T-helper 2 cell treated with Interferon-gamma antibody and Interleukin-4, amounts not matched to agents 5 μg/mL and 100 μg/mL, for 36 hours (primary cell): ENCODE measurements at regions not wholly inside any gene's neighbourhood (a gene's known extent, or its start where the extent isn't known, plus 50 kb on each side); places are given as distances from the start of the nearest gene placed in this dataset.
A peak's percentile ranks its signal among the peaks of the same experiment; 100 is the strongest.

ENCODE experiments used
- DNase-seq: peaks from one replicate; pipeline ENCODE4 v3.0.0; 2021; ENCODE audit warnings: low spot score
- H3K27ac Mint-ChIP-seq: one replicate; pipeline ENCODE4 v1.8.0; 2021; ENCODE audit warnings: mild to moderate bottlenecking, mixed read lengths
- H3K27me3 Mint-ChIP-seq: one replicate; pipeline ENCODE4 v1.8.0; 2021; ENCODE audit warnings: low read depth, mixed read lengths
- H3K36me3 Mint-ChIP-seq: one replicate; pipeline ENCODE4 v1.8.0; 2021; ENCODE audit warnings: low read depth, mixed read lengths
- H3K4me1 Mint-ChIP-seq: one replicate; pipeline ENCODE4 v1.8.0; 2021; ENCODE audit warnings: low read depth, mixed read lengths
- H3K4me3 Mint-ChIP-seq: one replicate; pipeline ENCODE4 v1.8.0; 2022; ENCODE audit warnings: mild to moderate bottlenecking, moderate library complexity, mixed read lengths
- H3K9me3 Mint-ChIP-seq: one replicate; pipeline ENCODE4 v1.8.0; 2021; ENCODE audit warnings: mixed read lengths

DNA sequence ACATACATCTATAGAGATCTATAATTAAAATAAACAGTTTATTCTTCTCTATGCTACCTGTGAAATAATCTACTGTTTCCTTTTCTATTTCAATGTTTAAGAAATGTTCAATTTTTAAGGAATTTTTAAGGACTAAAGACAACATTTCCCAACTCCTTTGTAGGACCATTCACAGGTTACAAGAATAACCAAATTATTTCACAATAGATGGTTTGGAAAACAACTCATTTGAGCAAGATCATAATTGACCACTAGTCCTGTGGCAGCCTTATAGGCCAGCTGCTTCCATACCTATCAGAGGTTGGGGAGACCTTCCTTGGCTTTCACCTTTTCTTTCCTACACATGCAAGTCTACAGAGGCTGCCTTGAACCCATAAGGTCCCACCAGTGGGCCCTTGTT, 193.7 kb downstream of the TTC39B start:
- no peaks in the 10 kb centered on the region for H3K9me3 Mint-ChIP-seq
- H3K27ac Mint-ChIP-seq, result no peak overlapping the region
- peaks cover 9% of the 10 kb centered on the region for H3K27me3 Mint-ChIP-seq
- no peak overlapping the region for H3K4me3 Mint-ChIP-seq
- no peaks in the 10 kb centered on the region for H3K4me1 Mint-ChIP-seq
- DNase-seq, result no peak
- no peaks in the 10 kb centered on the region for H3K36me3 Mint-ChIP-seq

DNA sequence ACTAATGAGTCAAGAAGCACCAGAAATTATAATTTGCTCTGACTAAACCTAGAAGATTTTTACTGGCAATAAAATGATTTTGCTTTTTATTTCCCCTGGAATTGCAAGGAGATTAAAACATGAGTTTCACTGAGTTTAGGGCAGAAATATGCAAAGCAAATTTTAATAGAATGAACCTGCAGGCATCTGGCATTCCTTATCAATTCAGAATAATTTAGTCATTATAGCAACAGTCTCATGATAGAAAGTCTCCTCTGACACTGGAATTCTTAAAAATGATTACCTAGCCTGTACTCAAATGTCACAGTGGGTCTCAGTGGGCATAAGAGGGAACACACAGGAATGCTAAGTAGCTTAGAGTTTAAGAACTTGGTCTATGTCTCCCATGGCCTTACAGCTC, 195.9 kb downstream of the TTC39B start:
- H3K9me3 Mint-ChIP-seq, result no peaks in the 10 kb centered on the region
- H3K27ac Mint-ChIP-seq, result no peak overlapping the region
- H3K4me1 Mint-ChIP-seq, result no peaks in the 10 kb centered on the region
- no peak for DNase-seq
- H3K27me3 Mint-ChIP-seq, result peaks cover 3% of the 10 kb centered on the region
- no peaks in the 10 kb centered on the region for H3K36me3 Mint-ChIP-seq
- no peak overlapping the region for H3K4me3 Mint-ChIP-seq

DNA sequence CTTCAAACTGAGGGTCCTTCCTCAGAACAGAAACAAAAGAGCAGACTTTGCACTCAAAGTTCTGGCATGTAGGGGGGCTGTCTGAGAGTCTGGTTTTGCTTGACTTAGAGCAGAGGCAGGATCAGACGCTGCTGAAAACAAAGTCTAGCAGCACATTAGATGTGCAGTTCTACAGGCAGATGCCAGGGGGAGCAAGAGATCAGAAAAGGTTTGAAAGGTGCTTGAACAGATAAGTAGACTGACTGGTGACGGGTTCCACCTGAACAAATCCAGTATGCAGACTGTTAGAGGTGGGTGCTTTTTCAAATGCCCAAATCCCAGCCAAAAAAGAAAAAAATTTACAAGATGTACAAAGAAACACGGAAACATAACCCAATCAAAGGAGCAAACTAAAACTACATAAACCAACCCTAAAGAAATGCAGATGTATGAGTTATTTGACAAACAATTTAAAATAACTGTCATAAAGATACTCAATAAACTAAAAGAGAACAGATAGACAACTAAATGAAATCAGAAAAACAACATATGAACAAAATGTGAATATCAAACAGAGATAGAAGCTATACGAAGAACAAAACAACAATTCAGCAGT, 194.7 kb upstream of the FREM1 start:
- no peaks in the 10 kb centered on the region for H3K9me3 Mint-ChIP-seq
- H3K36me3 Mint-ChIP-seq, result no peaks in the 10 kb centered on the region
- no peak overlapping the region for H3K27ac Mint-ChIP-seq
- DNase-seq, result peak; percentile 16
- H3K4me1 Mint-ChIP-seq, result no peaks in the 10 kb centered on the region
- H3K4me3 Mint-ChIP-seq, result no peak overlapping the region
- H3K27me3 Mint-ChIP-seq, result peaks cover 18% of the 10 kb centered on the region

DNA sequence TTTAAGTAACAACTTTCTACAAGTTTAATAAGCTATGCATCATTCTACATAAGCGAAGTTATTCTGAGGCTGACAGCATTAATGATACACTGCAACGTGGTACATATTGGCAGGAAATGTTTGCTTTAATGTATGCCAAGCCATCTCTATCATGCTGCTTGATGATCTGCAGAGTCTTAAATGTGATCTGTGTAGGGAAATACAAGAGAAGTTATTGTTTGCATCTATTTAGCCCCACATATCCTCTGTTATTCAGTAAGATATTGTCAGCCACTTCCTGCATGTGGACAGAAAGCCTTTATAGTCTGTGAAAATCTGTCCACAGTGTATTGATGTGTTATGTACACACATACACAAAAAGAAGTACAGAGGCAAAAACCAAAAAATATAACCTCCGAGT, 193.1 kb upstream of the FREM1 start:
- Mint-ChIP-seq H3K36me3 (no peaks in the 10 kb centered on the region), H3K4me1 (no peaks in the 10 kb centered on the region), H3K27ac (no peak overlapping the region), H3K4me3 (no peak overlapping the region), H3K27me3 (peaks cover 18% of the 10 kb centered on the region), H3K9me3 (no peaks in the 10 kb centered on the region)
- DNase-seq, result no peak

DNA sequence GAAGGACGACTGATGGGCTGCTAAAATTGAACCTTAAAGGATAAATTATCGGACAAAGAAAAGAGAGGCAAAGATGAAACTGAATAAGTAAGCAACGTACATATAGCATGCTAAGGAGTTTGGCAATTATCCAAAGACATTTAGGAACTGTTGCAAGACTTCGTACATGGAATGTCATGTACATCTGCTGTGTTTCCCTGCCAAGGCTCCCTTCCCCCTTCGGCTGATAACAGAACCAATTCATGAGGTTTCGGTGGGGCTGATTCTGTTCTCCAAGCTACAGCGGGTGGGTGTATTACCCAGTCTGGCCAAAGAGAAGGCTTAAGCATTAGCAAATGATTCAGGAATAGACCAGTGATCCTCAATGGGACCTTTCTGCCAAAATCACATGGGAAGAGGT, 190.9 kb upstream of the FREM1 start:
- H3K27ac Mint-ChIP-seq, result no peak overlapping the region

DNA sequence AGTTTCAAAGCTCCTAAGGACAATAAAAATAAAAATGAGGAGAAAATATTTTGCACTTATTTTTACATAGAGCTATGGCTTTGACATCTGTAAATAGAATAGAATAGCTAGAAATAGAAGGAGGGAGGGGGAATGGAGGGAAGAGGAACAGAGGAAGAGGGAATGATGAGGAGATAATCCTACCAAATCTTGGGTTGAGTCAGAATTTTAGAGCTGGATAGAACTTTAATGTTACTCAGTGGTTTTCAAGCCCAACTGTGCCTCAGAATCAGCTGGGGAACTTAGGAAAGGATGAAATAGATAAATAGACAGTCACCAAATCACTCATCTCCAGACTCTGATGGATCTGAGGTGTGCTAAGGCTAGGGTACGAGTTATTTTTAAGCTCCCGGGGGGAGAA, 190.3 kb upstream of the FREM1 start:
- Mint-ChIP-seq H3K27me3 (peaks cover 16% of the 10 kb centered on the region), H3K9me3 (no peaks in the 10 kb centered on the region), H3K4me1 (no peaks in the 10 kb centered on the region), H3K36me3 (no peaks in the 10 kb centered on the region), H3K4me3 (no peak overlapping the region), H3K27ac (no peak overlapping the region)
- DNase-seq, result no peak

More for the DNA sequence above, 190.9 kb upstream of the FREM1 start:
- H3K4me1 Mint-ChIP-seq, result no peaks in the 10 kb centered on the region
- H3K36me3 Mint-ChIP-seq, result no peaks in the 10 kb centered on the region
- H3K9me3 Mint-ChIP-seq, result no peaks in the 10 kb centered on the region
- H3K4me3 Mint-ChIP-seq, result no peak overlapping the region
- DNase-seq, result no peak
- peaks cover 19% of the 10 kb centered on the region for H3K27me3 Mint-ChIP-seq

DNA sequence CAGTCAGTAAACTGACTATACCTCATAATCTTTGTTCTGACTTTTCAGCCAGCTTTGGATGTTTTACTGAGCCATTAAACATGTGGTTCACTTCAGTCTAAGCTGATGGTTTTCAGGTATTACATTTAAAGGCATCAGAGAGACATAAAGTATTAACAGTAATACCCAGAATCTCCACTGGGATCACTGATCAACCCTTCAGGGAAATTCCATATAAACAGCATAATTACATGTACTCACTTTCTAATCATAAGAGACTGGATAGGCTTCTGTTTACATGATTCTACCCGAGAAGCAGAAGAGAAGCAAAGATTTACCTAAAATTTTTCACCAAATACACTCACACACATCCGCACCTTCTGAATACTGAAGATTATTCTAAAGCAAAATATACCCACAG, 186.7 kb upstream of the FREM1 start:
- no peaks in the 10 kb centered on the region for H3K4me1 Mint-ChIP-seq
- no peak overlapping the region for H3K27ac Mint-ChIP-seq
- DNase-seq, result no peak
- H3K36me3 Mint-ChIP-seq, result no peaks in the 10 kb centered on the region
- no peak overlapping the region for H3K4me3 Mint-ChIP-seq
- no peaks in the 10 kb centered on the region for H3K9me3 Mint-ChIP-seq
- peaks cover 4% of the 10 kb centered on the region for H3K27me3 Mint-ChIP-seq

DNA sequence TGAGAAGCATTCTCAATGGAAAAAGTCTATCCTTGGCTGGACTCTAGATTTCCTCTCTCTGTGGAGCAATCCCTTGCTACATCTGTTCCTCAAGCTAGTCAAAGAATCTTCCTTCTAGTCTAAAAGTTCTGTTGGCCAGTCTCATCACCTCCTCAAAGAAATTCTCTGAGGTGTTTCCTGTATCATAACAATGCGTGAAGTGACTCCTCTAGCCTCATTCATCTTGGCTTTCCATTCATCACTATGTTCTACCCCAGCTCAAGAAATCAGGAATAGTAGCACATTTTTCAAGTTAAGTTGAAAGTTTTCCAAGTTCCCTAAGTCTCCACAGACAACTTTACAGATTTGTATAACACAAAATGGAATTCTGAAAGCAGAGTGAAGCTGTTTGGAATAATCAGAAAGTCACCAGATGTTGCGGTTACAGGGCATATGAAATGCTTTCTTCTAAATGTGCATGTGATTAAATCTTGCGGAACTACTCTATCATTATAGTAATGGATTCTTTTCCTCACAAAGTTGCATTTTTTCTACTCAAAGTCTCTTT, 176.6 kb upstream of the FREM1 start:
- no peaks in the 10 kb centered on the region for H3K36me3 Mint-ChIP-seq
- DNase-seq, result no peak
- H3K4me3 Mint-ChIP-seq, result no peak overlapping the region
- H3K9me3 Mint-ChIP-seq, result no peaks in the 10 kb centered on the region
- H3K27ac Mint-ChIP-seq, result no peak overlapping the region
- no peaks in the 10 kb centered on the region for H3K4me1 Mint-ChIP-seq
- H3K27me3 Mint-ChIP-seq, result peaks cover 3% of the 10 kb centered on the region

DNA sequence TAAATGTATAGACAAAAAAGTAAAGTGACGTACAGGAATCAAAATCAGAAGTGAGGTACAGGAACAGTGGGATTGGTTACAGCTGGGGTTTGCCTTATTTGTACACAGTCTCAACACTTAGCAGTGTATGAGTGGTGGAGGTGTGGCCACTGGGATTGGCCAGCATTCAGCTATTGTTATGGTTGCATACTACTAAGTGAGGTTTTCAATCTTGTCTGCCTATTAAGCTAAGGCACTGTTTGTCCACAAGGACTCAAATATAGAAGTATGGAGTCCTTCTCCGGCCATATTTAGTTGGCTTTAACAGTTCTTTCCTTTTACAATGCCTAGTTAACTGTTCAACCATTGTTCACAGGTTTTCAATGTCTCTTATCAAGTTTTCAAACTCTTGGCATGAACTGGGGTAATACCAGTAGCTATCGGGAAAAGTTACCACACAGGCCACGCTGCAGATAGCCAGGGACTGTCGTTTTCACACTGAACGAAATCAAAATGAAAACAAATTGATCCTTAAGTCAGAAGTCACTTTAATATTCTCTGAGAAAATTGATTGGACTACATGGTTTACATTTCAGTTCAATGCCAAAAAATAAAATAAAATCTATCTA, 176.0 kb upstream of the FREM1 start:
- Mint-ChIP-seq H3K4me3 (no peak overlapping the region), H3K36me3 (no peaks in the 10 kb centered on the region), H3K27ac (no peak overlapping the region), H3K9me3 (no peaks in the 10 kb centered on the region), H3K27me3 (peaks cover 3% of the 10 kb centered on the region), H3K4me1 (no peaks in the 10 kb centered on the region)
- no peak for DNase-seq

DNA sequence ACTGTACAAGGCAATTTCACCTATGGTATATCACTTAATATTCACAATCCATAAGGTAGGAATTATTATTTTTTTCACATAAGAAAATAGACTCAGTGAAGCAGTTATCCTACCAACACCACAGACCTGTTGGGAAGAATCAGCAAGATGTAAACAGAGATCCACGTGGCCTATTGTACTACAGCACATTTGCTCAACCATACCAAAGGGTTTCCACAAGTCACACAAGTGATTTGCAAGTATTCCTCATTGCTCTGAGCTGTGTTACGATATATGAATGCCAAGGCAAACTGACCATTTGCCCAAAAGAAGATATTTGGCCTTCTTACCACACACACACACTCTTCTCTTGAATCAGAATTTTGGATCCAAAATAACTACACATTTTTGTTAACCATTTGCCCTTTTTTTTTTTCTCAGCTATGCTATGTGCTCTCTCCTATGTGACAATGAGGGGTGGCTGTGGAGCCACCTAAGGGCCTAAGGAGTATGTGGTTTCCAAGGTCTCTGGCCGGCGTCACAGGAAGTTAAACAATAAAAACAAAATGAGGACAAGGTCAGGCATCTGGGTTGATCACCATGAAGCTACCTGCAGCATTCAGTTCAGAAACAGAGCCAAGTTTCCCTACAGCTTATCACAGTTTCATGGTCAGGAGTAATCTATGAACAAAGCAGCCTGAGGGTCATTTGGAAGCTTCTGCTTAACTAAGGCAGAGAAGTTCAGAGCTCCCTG, 171.0 kb upstream of the FREM1 start:
- no peak overlapping the region for H3K4me3 Mint-ChIP-seq
- no peak for DNase-seq
- peaks cover 4% of the 10 kb centered on the region for H3K27me3 Mint-ChIP-seq
- H3K27ac Mint-ChIP-seq, result no peak overlapping the region
- H3K36me3 Mint-ChIP-seq, result no peaks in the 10 kb centered on the region
- H3K4me1 Mint-ChIP-seq, result no peaks in the 10 kb centered on the region
- H3K9me3 Mint-ChIP-seq, result no peaks in the 10 kb centered on the region

DNA sequence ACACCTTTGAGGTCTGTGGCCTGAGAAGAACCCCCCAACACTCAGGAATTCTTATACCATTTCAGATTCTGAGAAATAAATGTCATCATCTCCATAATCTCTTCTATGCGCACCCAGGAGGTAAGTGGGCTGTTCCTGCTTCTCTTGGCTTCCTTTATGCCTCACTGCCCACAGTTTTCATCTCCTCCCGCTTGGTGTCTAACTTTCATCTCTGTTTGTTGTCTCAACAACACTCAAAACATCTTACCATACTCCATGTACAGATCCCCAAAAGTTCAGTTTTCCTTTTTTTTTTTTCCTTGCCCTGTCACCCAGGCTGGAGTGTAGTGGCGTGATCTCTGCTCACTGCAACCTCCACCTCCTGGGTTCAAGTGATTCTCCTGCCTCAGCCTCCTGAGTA, 170.2 kb upstream of the FREM1 start:
- H3K27me3 Mint-ChIP-seq, result peaks cover 4% of the 10 kb centered on the region
- no peak overlapping the region for H3K4me3 Mint-ChIP-seq
- no peak overlapping the region for H3K27ac Mint-ChIP-seq
- H3K9me3 Mint-ChIP-seq, result peaks cover 3% of the 10 kb centered on the region
- no peaks in the 10 kb centered on the region for H3K4me1 Mint-ChIP-seq
- DNase-seq, result no peak
- no peaks in the 10 kb centered on the region for H3K36me3 Mint-ChIP-seq

DNA sequence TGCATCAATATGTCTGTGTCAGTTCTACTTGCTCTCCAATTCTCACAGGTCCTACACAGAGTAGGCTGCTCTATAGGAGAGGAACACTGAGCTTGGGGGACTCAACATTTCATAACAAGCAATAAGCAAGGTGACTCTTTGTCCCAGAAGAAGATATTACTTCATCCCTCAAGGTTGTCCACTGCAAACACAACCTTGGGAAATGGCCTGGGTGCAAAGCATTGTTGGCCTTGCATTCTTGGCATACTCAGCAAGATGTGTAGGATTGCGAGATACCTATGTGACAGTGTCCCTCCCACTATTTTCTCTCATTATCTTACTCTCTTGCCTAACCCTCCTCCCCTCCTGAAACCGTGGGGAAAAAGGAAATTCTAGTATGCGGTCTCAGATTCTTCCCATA, 169.8 kb upstream of the FREM1 start:
- Mint-ChIP-seq H3K4me3 (no peak overlapping the region), H3K27me3 (peaks cover 4% of the 10 kb centered on the region), H3K4me1 (no peaks in the 10 kb centered on the region), H3K27ac (no peak overlapping the region), H3K9me3 (peaks cover 7% of the 10 kb centered on the region), H3K36me3 (no peaks in the 10 kb centered on the region)
- no peak for DNase-seq

DNA sequence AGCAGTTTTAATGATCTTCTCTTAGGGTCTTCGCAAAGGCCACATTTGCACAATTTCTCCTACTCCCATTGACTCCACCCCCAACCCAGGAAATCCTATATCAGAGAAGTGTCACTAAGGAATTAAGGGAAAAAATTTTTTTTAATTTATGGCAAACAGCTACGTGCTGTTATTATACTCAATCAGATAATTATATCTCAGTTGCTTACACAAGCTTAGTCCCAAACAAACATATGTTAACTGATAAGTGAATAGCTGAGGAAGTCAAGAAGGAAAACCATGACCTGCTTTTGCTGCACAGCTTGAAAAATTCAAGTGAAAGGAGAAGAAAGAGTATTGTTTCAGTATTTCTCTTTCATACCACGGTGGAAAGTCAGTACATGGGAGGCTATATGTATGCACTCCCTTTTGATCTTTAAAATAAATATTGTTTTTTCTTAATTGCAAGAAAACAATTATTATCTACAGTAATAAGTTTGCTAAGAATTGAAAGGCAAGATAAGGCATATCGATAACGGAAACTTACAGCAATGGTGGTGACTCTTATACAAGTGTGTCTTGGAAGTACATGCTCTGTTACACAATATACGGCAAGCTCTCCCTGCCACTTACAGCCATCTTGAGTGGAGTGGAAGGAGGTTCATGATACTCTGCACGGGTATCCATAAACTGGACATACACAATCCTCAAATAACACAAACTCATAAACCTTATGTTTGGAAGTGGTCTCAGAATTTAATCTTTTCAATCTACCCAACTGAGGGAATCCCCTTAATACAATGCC, 167.9 kb upstream of the FREM1 start:
- no peaks in the 10 kb centered on the region for H3K4me1 Mint-ChIP-seq
- no peak for DNase-seq

DNA sequence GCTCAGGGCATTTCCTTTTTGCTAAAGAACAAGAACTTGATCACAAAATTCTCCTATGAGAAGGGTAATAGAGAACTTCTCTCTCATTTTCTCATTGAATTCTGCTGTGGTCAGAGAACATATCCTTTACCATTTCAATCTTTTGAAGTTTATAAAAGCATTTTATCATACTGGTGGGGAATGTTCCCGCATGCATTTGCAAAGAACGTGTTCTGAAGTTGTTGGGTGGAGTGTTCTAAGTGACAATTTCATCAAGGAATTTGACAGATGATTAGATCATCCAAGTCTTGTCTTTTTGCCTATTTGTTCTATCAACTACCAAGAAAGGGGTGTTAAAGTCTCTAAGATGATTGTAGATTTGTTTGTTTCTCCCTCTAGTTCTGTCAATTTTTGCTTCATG, 163.4 kb upstream of the FREM1 start:
- no peak overlapping the region for H3K27ac Mint-ChIP-seq
- H3K36me3 Mint-ChIP-seq, result no peaks in the 10 kb centered on the region
- no peak for DNase-seq
- peaks cover 5% of the 10 kb centered on the region for H3K27me3 Mint-ChIP-seq
- peaks cover 7% of the 10 kb centered on the region for H3K9me3 Mint-ChIP-seq
- no peak overlapping the region for H3K4me3 Mint-ChIP-seq
- no peaks in the 10 kb centered on the region for H3K4me1 Mint-ChIP-seq

More for the DNA sequence above, 167.9 kb upstream of the FREM1 start:
- H3K36me3 Mint-ChIP-seq, result no peaks in the 10 kb centered on the region
- no peak overlapping the region for H3K27ac Mint-ChIP-seq
- no peak overlapping the region for H3K4me3 Mint-ChIP-seq
- H3K9me3 Mint-ChIP-seq, result peaks cover 7% of the 10 kb centered on the region
- H3K27me3 Mint-ChIP-seq, result peaks cover 4% of the 10 kb centered on the region
